NAMALWA (cell line): ENCODE measurements at regions not wholly inside any gene's neighbourhood (a gene's known extent, or its start where the extent isn't known, plus 50 kb on each side); places are given as distances from the start of the nearest gene placed in this dataset.
"Not testable (repeated sequence)": the region's sequence is repeated elsewhere in the genome, so short reads cannot be mapped to it uniquely, and the experiment has no call there.

Source experiments
- DNase-seq: peaks from one replicate; pipeline ENCODE4 v3.0.0-alpha.2; 2015; ENCODE audit warnings: low spot score

GRCh38 chr2:106009096-106009495, 185.0 kb downstream of the UXS1 start:
- no peak for DNase-seq

GRCh38 chr2:106004851-106005250, 189.2 kb downstream of the UXS1 start:
- no peak for DNase-seq

GRCh38 chr2:105999211-105999989, 194.7 kb downstream of the UXS1 start:
- no peak for DNase-seq

DNA sequence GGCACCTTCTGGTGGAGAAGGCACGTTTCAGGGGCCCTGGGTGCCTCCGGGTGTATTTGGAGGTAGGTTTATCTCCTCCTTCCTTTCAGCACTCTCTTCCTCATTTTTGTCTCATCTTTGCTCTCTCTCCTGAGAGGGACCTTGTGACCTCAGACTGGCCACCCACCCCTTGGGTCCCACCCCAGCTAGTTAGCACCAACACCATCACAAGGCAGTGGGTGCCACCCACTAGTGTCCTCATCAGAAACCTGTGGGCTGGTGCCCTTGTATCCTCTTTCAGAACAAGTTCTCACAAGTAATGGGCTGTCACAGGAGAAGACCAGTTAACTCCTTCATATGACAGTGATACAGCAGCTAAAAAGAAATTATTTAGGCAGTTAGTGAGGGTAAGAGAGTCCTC, 196.4 kb downstream of the UXS1 start:
- no peak for DNase-seq

GRCh38 chr2:105990624-105991023, 203.5 kb downstream of the UXS1 start:
- no peak for DNase-seq

- DNase-seq, result not testable (repeated sequence)
Measured at GRCh38 chr2:105989803-105990202, 204.3 kb downstream of the UXS1 start.

- DNase-seq, result no peak
Measured at GRCh38 chr2:105989070-105989469, 205.0 kb downstream of the UXS1 start.

- DNase-seq, result no peak
Measured at GRCh38 chr2:105977807-105978206, 216.3 kb downstream of the UXS1 start.

DNA sequence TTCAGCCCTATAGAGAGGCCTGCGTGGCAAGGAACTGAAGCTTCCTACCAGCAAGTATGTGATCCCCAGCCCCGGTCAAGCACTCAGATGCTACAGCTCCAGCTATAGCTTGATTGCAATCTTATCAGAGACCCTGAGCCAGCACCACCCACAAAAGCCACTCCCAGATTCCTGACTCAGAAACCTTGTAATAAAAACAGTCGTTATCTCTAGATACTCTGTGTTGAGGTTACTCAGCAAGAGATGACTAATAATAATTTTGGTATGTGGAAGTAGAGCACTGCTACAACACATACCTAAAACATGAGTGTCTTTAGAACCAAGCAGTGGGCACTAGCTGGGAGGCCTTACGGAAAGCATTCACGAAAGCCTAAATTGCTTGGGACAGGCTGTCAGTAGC, 216.9 kb downstream of the UXS1 start:
- DNase-seq, result no peak

DNA sequence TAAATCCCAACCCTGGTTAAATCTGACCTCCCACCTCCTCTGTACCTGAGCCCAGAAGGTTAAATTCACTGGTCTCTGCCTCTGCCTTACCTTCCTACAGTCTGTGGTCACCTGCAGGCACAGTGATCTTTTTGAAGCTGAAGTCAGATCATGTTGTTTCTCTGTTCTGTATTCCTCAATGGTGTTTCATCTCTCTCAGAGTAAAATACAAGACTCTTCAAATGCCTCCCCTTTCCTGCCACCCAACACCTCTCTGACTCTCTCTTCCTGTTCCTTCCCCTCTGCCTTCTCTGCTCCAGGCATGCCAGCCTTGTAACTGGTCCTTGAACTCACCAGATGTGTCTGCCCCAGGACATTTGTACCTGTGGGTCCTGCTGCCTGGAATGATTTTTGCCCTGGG, 219.3 kb downstream of the UXS1 start:
- DNase-seq, result no peak

DNA sequence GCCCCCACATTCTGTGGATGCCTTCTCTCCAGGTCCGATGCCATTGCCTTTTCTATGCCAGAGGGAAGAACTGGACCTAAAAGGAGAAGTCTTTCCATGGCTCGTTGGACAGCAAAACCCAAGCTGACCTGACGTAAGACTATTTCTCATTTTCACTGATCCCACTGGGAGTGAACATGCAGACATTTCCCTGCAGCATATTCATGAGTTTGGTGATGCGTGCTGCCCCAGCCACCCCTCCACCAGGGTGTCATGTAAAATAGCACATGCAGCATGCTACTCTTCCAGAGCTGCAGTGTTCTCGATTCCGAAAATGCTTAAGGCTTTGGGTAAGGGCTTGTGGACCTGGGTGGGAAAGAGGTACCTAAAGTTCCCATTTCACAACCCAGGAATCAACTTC, 221.2 kb downstream of the UXS1 start:
- no peak for DNase-seq

GRCh38 chr2:105972246-105972645, 221.9 kb downstream of the UXS1 start:
- DNase-seq, result no peak

DNA sequence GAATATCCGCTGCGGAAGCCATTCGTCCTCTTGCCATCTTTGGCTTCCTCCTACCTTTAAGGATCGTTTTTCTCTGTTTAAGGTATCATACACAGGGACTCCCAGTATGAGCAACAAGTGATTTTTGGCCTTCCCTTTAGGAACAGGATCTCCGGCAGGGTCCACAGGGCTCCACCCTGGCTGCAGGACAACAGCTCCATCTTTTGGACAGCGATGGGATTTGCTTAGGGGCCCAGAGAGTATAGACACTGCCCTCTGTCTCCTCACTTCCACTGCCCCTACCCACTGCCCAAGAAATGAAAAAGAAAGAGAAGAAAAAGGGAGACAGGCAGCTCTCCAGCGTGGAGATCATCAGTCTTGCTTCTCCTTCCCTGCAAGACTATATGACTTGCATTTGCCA, 224.5 kb downstream of the UXS1 start:
- peak; percentile 25 for DNase-seq

- no peak for DNase-seq
Measured at GRCh38 chr2:105962221-105962620, 217.5 kb downstream of the NCK2 start.

DNA sequence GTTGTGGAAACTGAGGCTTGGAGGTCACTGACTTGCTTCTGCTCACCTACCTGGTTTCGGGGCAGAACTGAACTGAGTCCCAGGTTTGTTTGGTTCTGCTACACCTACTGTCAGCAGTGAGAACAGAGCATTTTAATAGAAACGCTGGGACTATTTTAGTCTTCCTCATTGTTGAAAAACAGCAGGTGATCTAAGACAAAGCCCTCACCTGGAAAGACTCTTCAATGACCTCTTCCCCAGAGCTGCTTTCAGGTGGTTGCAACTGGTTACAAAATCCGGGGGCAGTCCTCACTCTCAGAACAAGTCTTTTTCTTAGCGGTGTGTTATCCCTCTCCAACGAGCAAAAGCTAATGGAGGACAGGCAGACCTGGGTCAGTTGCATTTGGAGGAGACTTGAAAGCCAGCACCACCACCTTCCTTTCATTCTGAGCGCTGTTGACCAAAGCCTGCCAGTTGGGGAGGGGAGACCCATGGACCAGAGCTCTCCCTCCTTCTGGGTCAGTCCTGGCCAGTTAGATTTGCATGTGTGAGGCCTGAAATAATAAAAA, 217.0 kb downstream of the NCK2 start:
- no peak for DNase-seq

DNA sequence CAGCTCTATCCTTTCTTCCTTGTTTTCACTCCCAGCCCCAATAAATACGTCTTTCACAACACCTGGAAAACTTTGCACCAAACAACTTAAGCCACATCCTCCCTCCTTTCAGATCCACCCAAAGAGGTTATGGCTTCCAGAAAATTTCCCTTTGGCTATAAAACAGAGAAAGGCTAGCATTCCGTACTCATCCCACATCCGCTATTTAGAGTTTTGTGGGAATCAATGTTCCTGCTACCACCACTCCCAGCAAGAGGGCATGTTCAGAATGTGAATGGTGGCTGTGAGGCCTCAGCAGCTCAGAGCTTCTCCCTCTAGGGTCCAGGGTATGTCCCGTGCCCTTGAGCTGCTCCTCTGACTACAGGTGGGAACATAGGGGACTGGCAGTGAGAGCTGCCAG, 214.6 kb downstream of the NCK2 start:
- no peak for DNase-seq

- no peak for DNase-seq
Measured at GRCh38 chr2:105954891-105955290, 210.2 kb downstream of the NCK2 start.

DNA sequence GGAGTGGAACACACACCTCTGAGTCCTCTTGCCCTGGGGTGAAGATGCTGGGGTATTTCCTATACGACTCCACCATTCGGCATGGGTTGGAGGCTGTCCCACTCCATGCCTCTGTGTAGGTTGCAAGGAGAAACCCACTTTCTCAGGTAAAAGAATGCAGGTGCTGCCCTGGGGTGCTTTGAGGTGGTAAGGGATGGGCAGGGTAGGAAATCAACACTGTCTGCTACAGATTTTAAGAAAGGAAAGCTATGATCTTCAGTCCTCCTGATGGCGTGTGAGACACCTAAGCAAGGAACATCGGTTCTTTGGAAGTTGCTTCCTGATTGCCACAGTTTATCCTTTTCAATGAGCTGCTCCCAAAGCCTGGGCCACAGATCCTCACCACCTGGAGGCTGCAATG, 209.2 kb downstream of the NCK2 start:
- DNase-seq, result no peak

DNA sequence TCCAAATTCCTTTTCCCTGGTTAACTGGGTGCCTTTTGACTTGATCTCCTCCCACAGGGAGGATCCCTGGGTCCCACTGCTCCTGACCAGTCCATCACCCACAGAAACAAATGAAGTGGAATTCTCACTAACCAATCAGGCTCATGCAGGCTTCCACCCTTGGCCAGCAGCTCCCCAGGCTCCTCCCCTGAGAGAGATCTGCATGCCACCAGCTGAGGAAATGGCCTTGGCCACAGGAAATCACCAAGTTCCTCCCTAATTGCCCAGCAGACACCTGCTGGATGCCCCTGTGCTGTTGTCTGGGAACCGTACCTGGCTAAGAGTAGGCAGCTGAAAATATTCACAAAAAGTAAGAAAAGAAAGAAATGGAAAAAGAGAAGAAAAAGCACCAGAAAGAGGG, 207.4 kb downstream of the NCK2 start:
- DNase-seq, result no peak

GRCh38 chr2:105951384-105951694, 206.6 kb downstream of the NCK2 start:
- no peak for DNase-seq

DNA sequence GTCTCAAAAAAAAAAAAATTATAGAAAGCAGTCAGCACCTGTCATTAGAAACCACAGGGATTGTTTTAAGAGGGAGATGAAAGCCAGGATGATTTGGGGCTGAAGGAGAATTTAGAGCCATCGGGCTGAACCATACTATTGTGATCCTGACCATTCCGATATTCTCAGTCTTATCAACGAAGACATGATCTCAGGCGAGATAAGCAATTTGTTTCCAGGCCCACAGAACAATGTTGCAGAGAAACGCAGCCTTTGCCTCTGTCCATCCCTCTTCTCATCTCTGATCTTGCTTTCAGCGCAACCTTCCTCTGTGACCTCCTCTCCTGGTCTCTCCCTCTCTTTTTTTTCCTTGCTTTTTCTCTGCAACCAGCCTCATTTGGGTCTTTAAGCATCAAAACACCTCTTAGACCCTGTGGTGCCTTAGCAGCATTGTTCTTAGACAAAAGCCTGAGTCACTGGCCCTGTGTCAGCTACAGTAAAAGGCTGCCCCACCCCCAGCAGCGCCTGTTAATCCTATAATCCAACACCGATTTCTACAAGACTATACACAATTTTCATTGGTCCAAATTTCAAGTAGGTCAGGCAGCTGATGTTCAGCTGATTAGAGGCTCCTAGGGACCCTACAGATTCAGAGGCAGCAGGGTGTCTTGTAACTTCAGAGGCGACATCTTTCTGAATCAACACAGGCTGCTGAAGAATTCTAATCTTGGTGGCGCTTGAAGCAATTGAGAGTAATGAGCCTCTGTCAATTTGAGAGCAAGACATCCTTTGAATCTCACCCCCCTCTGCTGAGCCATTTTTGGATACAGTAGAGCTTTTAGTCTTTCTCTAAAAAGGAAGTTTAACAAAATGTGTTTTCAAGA, 206.0 kb downstream of the NCK2 start:
- no peak for DNase-seq

DNA sequence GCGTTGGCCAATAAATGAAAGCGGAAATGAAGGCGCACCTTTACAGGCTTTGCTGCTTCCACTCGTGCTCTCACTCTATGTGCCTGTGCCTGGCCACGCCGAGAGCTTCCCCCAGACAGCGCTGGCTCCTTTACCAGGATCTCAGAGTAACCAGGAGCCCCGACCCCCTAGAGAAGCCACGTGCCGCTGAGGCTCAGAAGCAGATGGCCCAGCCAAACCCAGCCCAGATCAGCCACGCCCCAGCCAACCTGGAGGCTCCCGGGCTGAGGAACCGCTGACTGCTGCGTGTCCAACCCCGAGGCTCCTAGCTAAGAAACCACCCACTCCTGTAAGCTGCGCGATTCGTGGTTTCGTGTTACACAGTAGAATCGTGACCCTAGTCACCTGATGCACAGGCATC, 199.3 kb downstream of the NCK2 start:
- DNase-seq, result no peak
